Bronchial epithelial cell (primary cell): ENCODE measurements at regions not wholly inside any gene's neighbourhood (a gene's known extent, or its start where the extent isn't known, plus 50 kb on each side); places are given as distances from the start of the nearest gene placed in this dataset.

ENCODE experiments used
- DNase-seq: peaks from one replicate; pipeline ENCODE4 v3.0.0-alpha.2; 2010; ENCODE audit warnings: low read depth
- FAIRE-seq: peaks from 2 replicates; lab custom pipeline; 2011; peaks lifted over from hg19 to GRCh38; lab: Jason Lieb, UNC
- H3K27me3 ChIP-seq: 2 replicates; pipeline ENCODE4 v1.5.1; 2011; ENCODE audit warnings: low read length; ENCODE audit not compliant: control insufficient read depth, insufficient read depth
- H3K36me3 ChIP-seq: 2 replicates; pipeline ENCODE4 v1.5.1; 2011; ENCODE audit warnings: low read length; ENCODE audit not compliant: control insufficient read depth, insufficient read depth
- H3K4me3 ChIP-seq: 2 replicates; pipeline ENCODE4 v1.5.1; 2011; ENCODE audit warnings: mild to moderate bottlenecking, low read depth, low read length, control low read depth
- CTCF ChIP-seq: IDR thresholded peaks from 2 replicates; pipeline ENCODE4 v1.5.1; 2011; ENCODE audit warnings: mild to moderate bottlenecking, moderate library complexity, low read length, control low read depth, inconsistent platforms; ENCODE audit not compliant: insufficient read depth, severe bottlenecking

- TF ChIP-seq CTCF: no peak
- no peak for DNase-seq
- Histone ChIP-seq H3K27me3 (no peaks in the 10 kb centered on the region), H3K36me3 (no peaks in the 10 kb centered on the region), H3K4me3 (no peak overlapping the region)
- no peak for FAIRE-seq
Observed at GRCh38 chr12:98453492-98453891, 61.9 kb upstream of the TMPO start.

- DNase-seq (no peak), FAIRE-seq (peak; percentile 47)
- H3K27me3 ChIP-seq: no peaks in the 10 kb centered on the region
- no peak overlapping the region for H3K4me3 ChIP-seq
- no peak for TF ChIP-seq CTCF
- no peaks in the 10 kb centered on the region for H3K36me3 ChIP-seq
Observed at GRCh38 chr12:98456041-98456440, 59.3 kb upstream of the TMPO start.

GRCh38 chr12:98456576-98457573 lies 58.5 kb upstream of the TMPO start:
- peak overlapping the region; percentile 41 for H3K4me3 ChIP-seq
- no peaks in the 10 kb centered on the region for H3K36me3 ChIP-seq
- no peak for TF ChIP-seq CTCF
- no peak for DNase-seq
- no peaks in the 10 kb centered on the region for H3K27me3 ChIP-seq
- no peak for FAIRE-seq

- DNase-seq (peak; percentile 50), FAIRE-seq (no peak)
- Histone ChIP-seq H3K36me3 (no peaks in the 10 kb centered on the region), H3K4me3 (no peak overlapping the region), H3K27me3 (no peaks in the 10 kb centered on the region)
- no peak for TF ChIP-seq CTCF
Observed at GRCh38 chr12:98464190-98464589, 51.2 kb upstream of the TMPO start.

- DNase-seq (no peak), FAIRE-seq (no peak)
- H3K27me3 ChIP-seq: no peaks in the 10 kb centered on the region
- no peak for TF ChIP-seq CTCF
- H3K36me3 ChIP-seq: no peaks in the 10 kb centered on the region
- no peak overlapping the region for H3K4me3 ChIP-seq
Observed at GRCh38 chr12:98465505-98465904, 49.9 kb upstream of the TMPO start.
